IMR-90 (cell line): ENCODE measurements at regions not wholly inside any gene's neighbourhood (a gene's known extent, or its start where the extent isn't known, plus 50 kb on each side); places are given as distances from the start of the nearest gene placed in this dataset.

Source experiments
- ATAC-seq: fragments of 200-7000 bp; cut with Tn5 transposase; 2 replicates; pipeline ENCODE4 v1.9.1; 2020; ENCODE audit warnings: low read depth, mild to moderate bottlenecking, moderate library complexity
- BruUV-seq: library from RNA; stranded (reverse); fragments of 400-500 nt; replicated peaks from 2 replicates; lab custom pipeline; 2021; lab: Mats Ljungman, UMichigan
- CTCF ChIA-PET: fragments of 300-600 bp; formaldehyde crosslinking; extraction: SDS; loops from one replicate; lab custom pipeline; 2021; ENCODE audit warnings: antibody characterized with exemption; lab: Yijun Ruan, JAX
- POLR2A ChIA-PET: fragments of 300-600 bp; sonication (Branson Sonifier 250); formaldehyde crosslinking; loops from one replicate; lab custom pipeline; 2022; ENCODE audit warnings: antibody characterized with exemption; ENCODE audit not compliant: unreplicated experiment; lab: Charles Lee
- DNase-seq: peaks from one replicate; pipeline ENCODE4 v3.0.0; 2013
- H2AFZ ChIP-seq: replicated peaks from 2 replicates; pipeline ENCODE3; 2013; ENCODE audit warnings: low read length, mild to moderate bottlenecking; ENCODE audit not compliant: poor library complexity
- H2AK5ac ChIP-seq: 2 replicates; pipeline ENCODE4 v1.6.1; 2013; ENCODE audit warnings: low read depth, low read length, inconsistent platforms
- H2AK9ac ChIP-seq: replicated peaks from 2 replicates; pipeline ENCODE3; 2013; ENCODE audit warnings: mild to moderate bottlenecking, low read depth, low read length, moderate library complexity; ENCODE audit not compliant: poor library complexity
- H2BK120ac ChIP-seq: 2 replicates; pipeline ENCODE4 v1.6.1; 2013; ENCODE audit warnings: low read depth, low read length, inconsistent platforms
- H2BK15ac ChIP-seq: 3 replicates; pipeline ENCODE4 v1.6.1; 2013; ENCODE audit warnings: low read depth, low read length, inconsistent platforms
- H2BK20ac ChIP-seq: 2 replicates; pipeline ENCODE4 v1.6.1; 2013; ENCODE audit warnings: low read depth, mild to moderate bottlenecking, inconsistent platforms, low read length, moderate library complexity
- H2BK5ac ChIP-seq: 2 replicates; pipeline ENCODE4 v1.6.1; 2013; ENCODE audit warnings: mild to moderate bottlenecking, low read depth, low read length, inconsistent platforms; ENCODE audit not compliant: poor library complexity, severe bottlenecking
- H3K14ac ChIP-seq: replicated peaks from 2 replicates; pipeline ENCODE4 v1.6.1; 2013; ENCODE audit warnings: low read depth, low read length, inconsistent platforms
- H3K18ac ChIP-seq: 2 replicates; pipeline ENCODE4 v1.6.1; 2013; ENCODE audit warnings: low read depth, low read length, control low read depth
- H3K23ac ChIP-seq: 2 replicates; pipeline ENCODE4 v1.6.1; 2013; ENCODE audit warnings: low read depth, low read length, inconsistent platforms
- H3K27ac ChIP-seq: 2 replicates; pipeline ENCODE4 v1.5.1; 2013; ENCODE audit warnings: mild to moderate bottlenecking, control low read depth, low read length; ENCODE audit not compliant: insufficient read depth
- H3K27me3 ChIP-seq: 2 replicates; pipeline ENCODE4 v1.6.1; 2013; ENCODE audit warnings: low read length; ENCODE audit not compliant: control insufficient read depth, insufficient read depth
- H3K36me3 ChIP-seq: 2 replicates; pipeline ENCODE4 v1.6.1; 2013; ENCODE audit warnings: low read length, mixed read lengths; ENCODE audit not compliant: control insufficient read depth, insufficient read depth
- H3K4ac ChIP-seq: 2 replicates; pipeline ENCODE4 v1.6.1; 2013; ENCODE audit warnings: low read depth, low read length, inconsistent platforms
- H3K4me1 ChIP-seq: 2 replicates; pipeline ENCODE4 v1.6.1; 2013; ENCODE audit warnings: low read length, mixed read lengths; ENCODE audit not compliant: control insufficient read depth, insufficient read depth
- H3K4me2 ChIP-seq: 2 replicates; pipeline ENCODE4 v1.6.1; 2013; ENCODE audit warnings: low read depth, mild to moderate bottlenecking, control low read depth, low read length, moderate library complexity
- H3K4me3 ChIP-seq: 2 replicates; pipeline ENCODE4 v1.5.1; 2013; ENCODE audit warnings: low read depth, mild to moderate bottlenecking, control low read depth, low read length, moderate library complexity; ENCODE audit not compliant: insufficient read depth
- H3K56ac ChIP-seq: 2 replicates; pipeline ENCODE4 v1.6.1; 2013; ENCODE audit warnings: low read length, inconsistent platforms; ENCODE audit not compliant: insufficient read depth; ENCODE audit errors: extremely low read depth
- H3K79me1 ChIP-seq, 2 experiments: 2 replicates each; pipeline ENCODE4 v1.6.1; 2013; ENCODE audit warnings: low read length in 2 of 2, inconsistent platforms in 1 of 2, low read depth in 1 of 2
- H3K9ac ChIP-seq: 2 replicates; pipeline ENCODE4 v1.6.1; 2013; ENCODE audit warnings: low read depth, low read length, control low read depth
- H3K9me1 ChIP-seq: 2 replicates; pipeline ENCODE4 v1.6.1; 2013; ENCODE audit warnings: low read length, inconsistent platforms; ENCODE audit not compliant: insufficient read depth
- H3K9me3 ChIP-seq: 2 replicates; pipeline ENCODE4 v1.6.1; 2013; ENCODE audit warnings: low read length; ENCODE audit not compliant: control insufficient read depth, insufficient read depth
- H4K20me1 ChIP-seq: 2 replicates; pipeline ENCODE4 v1.6.1; 2013; ENCODE audit warnings: low read length, inconsistent platforms; ENCODE audit not compliant: insufficient read depth
- H4K5ac ChIP-seq: 2 replicates; pipeline ENCODE4 v1.6.1; 2013; ENCODE audit warnings: mild to moderate bottlenecking, low read depth, low read length, control low read depth
- H4K8ac ChIP-seq, 2 experiments: 2 replicates each; pipeline ENCODE4 v1.6.1; 2013; ENCODE audit warnings: low read depth in 2 of 2, low read length in 2 of 2, control low read depth in 1 of 2, inconsistent platforms in 1 of 2
- H4K91ac ChIP-seq: 2 replicates; pipeline ENCODE4 v1.6.1; 2013; ENCODE audit warnings: low read depth, low read length, inconsistent platforms; ENCODE audit not compliant: insufficient read depth
- MXI1 ChIP-seq: IDR thresholded peaks from 2 replicates; pipeline ENCODE4 v1.6.1; 2012; ENCODE audit warnings: low read depth, mild to moderate bottlenecking, low read length, moderate library complexity, borderline replicate concordance
- WGBS, 2 experiments: methylation state at CpG; one replicate each; pipeline versions ENCODE4 v1.1.5 to v1.1.7; 2013; ENCODE audit warnings: missing lambda C conversion rate in 2 of 2; ENCODE audit not compliant: insufficient read length in 1 of 2; ENCODE audit errors: extremely low coverage in 2 of 2; 5-methylcytosine and 5-hydroxymethylcytosine counted together
- dilution Hi-C: fragments of 300-500 bp; cut with HindIII; formaldehyde crosslinking; loops from one replicate; pipeline ENCODE4 v1.14.3; 2018; ENCODE audit warnings: low sequenced_read_pairs; ENCODE audit not compliant: unreplicated experiment
- in situ Hi-C: fragments of 300-500 bp; cut with MboI; formaldehyde crosslinking; loops from 3 replicates; pipeline ENCODE4 v1.14.3; 2019; ENCODE audit warnings: low sequenced_read_pairs, inconsistent platforms, mixed read lengths
- intact Hi-C: fragments of 100-400 bp; cut with micrococcal nuclease; formaldehyde crosslinking; loops from 2 replicates; pipeline ENCODE4 v1.10.0; 2022
- TF ChIP-seq, protein P1 (sequence below): fragments of 150-350 bp; IDR thresholded peaks from 2 replicates; pipeline ENCODE4 v1.6.1; 2016; ENCODE audit warnings: low read depth, mild to moderate bottlenecking, low read length, moderate library complexity, borderline replicate concordance
- TF ChIP-seq, protein P2 (sequence below): fragments of 150-350 bp; IDR thresholded peaks from 2 replicates; pipeline ENCODE4 v1.6.1; 2017; ENCODE audit warnings: mild to moderate bottlenecking, antibody characterized with exemption, low read length, low read depth

DNA sequence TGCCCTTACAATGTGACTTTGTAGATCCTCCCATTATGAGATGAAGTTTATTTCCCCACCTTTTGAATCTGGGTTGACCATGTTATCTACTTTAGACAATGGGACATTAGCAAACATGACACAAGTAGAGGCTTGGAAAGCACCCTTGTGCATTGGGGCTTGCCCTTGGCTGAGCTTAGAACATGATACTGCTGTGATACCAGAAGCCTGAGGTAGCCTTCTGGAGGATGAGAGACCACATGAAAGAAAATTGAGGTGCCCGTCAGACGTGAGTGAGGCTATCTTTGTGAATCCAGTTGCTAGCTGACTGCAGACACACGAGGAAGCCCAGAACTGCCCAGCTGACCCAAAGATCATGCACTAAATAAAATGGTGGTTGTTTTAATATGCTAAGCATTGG, 341.2 kb downstream of the CYP26B1 start:
- Histone ChIP-seq H4K20me1 (no peaks in the 10 kb centered on the region), H2AK9ac (no peak overlapping the region), H4K5ac (no peak overlapping the region), H3K79me1 (no peaks in the 10 kb centered on the region), H3K4me3 (no peak overlapping the region), H3K27me3 (peaks cover 43% of the 10 kb centered on the region), H2AK5ac (no peak overlapping the region), H3K36me3 (no peaks in the 10 kb centered on the region), H3K4me1 (no peaks in the 10 kb centered on the region), H2BK120ac (no peak overlapping the region), H2BK15ac (no peak overlapping the region), H3K9me3 (no peaks in the 10 kb centered on the region), H2BK5ac (no peak overlapping the region), H3K9ac (no peak overlapping the region), H3K4me2 (no peak overlapping the region), H3K56ac (no peak overlapping the region), H3K18ac (no peak overlapping the region), H4K91ac (no peak overlapping the region), H4K8ac (no peak overlapping the region), H2AFZ (no peak overlapping the region), H3K9me1 (no peaks in the 10 kb centered on the region), H3K14ac (no peak overlapping the region), H2BK20ac (no peak overlapping the region), H3K23ac (no peak overlapping the region), H3K4ac (no peak overlapping the region), H3K27ac (no peak overlapping the region)
- POLR2A ChIA-PET: no interaction called here
- no TSS peak for BruUV-seq
- dilution Hi-C loops: no loop called here
- WGBS, 2 experiments: 60% methylated on average over 1 of the region's 3 CpGs; no CpG with 5 or more reads in 1 of the 2 experiments
- in situ Hi-C loops: loop anchor here (10.0 kb wide), 1 partner anchor 348 kb away; no protein-coding TSS in a partner anchor
- intact Hi-C loops: no loop called here
- DNase-seq (no peak), ATAC-seq (no peak)
- CTCF ChIA-PET: no interaction called here
- TF ChIP-seq MXI1: no peak
- TF ChIP-seq, protein P1, sequence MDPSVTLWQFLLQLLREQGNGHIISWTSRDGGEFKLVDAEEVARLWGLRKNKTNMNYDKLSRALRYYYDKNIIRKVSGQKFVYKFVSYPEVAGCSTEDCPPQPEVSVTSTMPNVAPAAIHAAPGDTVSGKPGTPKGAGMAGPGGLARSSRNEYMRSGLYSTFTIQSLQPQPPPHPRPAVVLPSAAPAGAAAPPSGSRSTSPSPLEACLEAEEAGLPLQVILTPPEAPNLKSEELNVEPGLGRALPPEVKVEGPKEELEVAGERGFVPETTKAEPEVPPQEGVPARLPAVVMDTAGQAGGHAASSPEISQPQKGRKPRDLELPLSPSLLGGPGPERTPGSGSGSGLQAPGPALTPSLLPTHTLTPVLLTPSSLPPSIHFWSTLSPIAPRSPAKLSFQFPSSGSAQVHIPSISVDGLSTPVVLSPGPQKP: no peak
- TF ChIP-seq, protein P2, sequence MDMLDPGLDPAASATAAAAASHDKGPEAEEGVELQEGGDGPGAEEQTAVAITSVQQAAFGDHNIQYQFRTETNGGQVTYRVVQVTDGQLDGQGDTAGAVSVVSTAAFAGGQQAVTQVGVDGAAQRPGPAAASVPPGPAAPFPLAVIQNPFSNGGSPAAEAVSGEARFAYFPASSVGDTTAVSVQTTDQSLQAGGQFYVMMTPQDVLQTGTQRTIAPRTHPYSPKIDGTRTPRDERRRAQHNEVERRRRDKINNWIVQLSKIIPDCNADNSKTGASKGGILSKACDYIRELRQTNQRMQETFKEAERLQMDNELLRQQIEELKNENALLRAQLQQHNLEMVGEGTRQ: no peak
